ENCODE measurements at regions not wholly inside any gene's neighbourhood (a gene's known extent, or its start where the extent isn't known, plus 50 kb on each side); places are given as distances from the start of the nearest gene placed in this dataset.

DNA sequence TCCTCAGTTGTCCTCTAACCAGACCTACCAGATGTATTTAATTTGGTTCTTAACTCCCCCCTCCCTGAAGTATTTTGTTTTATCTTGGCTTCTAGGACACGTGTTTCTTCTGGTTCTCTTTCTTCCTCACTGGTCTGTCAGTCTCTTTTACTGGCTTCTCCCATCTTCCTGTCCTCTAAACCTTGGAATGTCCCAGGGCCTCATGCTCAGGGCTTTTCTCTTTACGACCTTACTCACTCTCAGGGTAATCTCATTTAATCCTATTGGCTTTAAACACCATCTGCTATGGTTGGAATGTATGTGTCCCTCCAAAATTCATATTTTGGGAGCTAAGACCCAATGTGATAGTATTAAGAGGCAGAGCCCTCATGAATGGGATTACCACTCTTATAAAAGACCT lies 418.2 kb upstream of the PODXL start:
- no peaks in the 10 kb centered on the region for H3K79me2 ChIP-seq (ENCODE audit: control insufficient read depth, insufficient read depth, low read length)
- TF ChIP-seq CBFA2T3 (IDR thresholded peaks at IDR 0.05) (no peak), CTBP1 (IDR thresholded peaks at IDR 0.05; ENCODE audit: borderline replicate concordance) (no peak), ZNF140 (CRISPR knock-in tag; IDR thresholded peaks at IDR 0.05) (no peak), SRSF9 (IDR thresholded peaks at IDR 0.05; ENCODE audit: borderline replicate concordance, low read depth, low read length) (no peak), ZSCAN32 (CRISPR knock-in tag; IDR thresholded peaks at IDR 0.05) (no peak), MTF1 (CRISPR knock-in tag; IDR thresholded peaks at IDR 0.05; ENCODE audit: borderline replicate concordance) (no peak), NCOA4 (IDR thresholded peaks at IDR 0.05; ENCODE audit: partially characterized antibody) (no peak), MTA1 (IDR thresholded peaks at IDR 0.05; ENCODE audit: borderline replicate concordance) (no peak), EHMT2 (IDR thresholded peaks at IDR 0.05) (no peak), SNIP1 (IDR thresholded peaks at IDR 0.05; ENCODE audit: low read depth) (no peak), ZNF507 (tag; conservative IDR thresholded peaks at IDR 0.05) (no peak), CHCHD3 (CRISPR knock-in tag; IDR thresholded peaks at IDR 0.05) (no peak)
- TF ChIP-seq, protein P1, sequence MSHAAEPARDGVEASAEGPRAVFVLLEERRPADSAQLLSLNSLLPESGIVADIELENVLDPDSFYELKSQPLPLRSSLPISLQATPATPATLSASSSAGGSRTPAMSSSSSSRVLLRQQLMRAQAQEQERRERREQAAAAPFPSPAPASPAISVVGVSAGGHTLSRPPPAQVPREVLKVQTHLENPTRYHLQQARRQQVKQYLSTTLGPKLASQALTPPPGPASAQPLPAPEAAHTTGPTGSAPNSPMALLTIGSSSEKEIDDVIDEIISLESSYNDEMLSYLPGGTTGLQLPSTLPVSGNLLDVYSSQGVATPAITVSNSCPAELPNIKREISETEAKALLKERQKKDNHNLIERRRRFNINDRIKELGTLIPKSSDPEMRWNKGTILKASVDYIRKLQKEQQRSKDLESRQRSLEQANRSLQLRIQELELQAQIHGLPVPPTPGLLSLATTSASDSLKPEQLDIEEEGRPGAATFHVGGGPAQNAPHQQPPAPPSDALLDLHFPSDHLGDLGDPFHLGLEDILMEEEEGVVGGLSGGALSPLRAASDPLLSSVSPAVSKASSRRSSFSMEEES (CRISPR knock-in tag; IDR thresholded peaks at IDR 0.05) = no peak
- TF ChIP-seq, protein P2, sequence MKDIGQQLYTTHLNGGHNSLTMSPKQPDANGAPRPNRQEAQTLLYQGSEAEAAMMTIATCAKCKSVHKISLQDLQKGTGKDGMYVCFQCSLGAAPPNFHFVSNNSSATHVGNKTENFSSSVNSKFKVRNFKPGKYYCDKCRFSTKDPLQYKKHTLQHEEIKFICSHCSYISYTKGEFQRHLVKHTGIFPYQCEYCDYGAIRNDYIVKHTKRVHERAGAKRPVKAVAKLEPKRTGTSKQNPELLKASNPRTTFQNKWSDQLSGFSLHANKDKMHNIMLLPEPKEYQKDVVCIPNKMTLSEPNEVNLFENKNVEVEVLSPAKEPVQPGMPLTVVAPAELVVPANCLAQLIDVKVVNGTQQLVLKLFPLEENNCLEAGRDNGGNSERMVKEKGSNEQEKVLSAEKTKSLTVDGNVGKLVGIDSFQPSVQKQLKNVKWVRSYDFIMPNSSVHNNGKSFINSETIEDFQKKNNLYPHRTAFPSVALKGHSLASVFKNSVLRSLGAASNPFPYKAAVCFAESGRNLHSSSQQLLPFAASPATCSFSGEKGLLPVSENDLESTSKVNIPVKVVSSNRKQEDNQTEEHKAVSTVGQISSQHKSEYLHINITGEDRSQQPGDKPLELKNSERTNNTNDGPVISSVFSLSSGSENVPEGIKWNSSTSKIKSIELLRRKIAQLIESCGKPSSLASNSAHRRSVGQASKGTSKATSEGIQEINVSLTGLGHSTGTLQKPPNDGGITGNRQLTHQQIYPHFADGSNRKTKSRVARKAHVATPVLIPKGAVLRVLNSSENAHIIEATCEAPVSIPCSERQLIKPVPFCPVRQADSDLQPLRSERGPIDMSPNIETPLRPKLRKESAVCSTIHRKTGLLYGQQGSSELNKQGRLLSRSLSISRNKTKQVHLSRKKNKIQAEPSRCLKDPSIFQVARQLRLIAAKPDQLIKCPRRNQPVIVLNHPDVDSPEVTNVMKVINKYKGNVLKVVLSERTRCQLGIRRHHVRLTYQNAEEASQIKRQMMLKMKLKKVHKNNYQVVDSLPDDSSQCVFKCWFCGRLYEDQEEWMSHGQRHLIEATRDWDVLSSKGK (CRISPR knock-in tag; IDR thresholded peaks at IDR 0.05) = no peak
- TF ChIP-seq, protein P3, sequence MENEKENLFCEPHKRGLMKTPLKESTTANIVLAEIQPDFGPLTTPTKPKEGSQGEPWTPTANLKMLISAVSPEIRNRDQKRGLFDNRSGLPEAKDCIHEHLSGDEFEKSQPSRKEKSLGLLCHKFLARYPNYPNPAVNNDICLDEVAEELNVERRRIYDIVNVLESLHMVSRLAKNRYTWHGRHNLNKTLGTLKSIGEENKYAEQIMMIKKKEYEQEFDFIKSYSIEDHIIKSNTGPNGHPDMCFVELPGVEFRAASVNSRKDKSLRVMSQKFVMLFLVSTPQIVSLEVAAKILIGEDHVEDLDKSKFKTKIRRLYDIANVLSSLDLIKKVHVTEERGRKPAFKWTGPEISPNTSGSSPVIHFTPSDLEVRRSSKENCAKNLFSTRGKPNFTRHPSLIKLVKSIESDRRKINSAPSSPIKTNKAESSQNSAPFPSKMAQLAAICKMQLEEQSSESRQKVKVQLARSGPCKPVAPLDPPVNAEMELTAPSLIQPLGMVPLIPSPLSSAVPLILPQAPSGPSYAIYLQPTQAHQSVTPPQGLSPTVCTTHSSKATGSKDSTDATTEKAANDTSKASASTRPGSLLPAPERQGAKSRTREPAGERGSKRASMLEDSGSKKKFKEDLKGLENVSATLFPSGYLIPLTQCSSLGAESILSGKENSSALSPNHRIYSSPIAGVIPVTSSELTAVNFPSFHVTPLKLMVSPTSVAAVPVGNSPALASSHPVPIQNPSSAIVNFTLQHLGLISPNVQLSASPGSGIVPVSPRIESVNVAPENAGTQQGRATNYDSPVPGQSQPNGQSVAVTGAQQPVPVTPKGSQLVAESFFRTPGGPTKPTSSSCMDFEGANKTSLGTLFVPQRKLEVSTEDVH (IDR thresholded peaks at IDR 0.05; ENCODE audit: low read depth, partially characterized antibody) = no peak
- TF ChIP-seq, protein P4, sequence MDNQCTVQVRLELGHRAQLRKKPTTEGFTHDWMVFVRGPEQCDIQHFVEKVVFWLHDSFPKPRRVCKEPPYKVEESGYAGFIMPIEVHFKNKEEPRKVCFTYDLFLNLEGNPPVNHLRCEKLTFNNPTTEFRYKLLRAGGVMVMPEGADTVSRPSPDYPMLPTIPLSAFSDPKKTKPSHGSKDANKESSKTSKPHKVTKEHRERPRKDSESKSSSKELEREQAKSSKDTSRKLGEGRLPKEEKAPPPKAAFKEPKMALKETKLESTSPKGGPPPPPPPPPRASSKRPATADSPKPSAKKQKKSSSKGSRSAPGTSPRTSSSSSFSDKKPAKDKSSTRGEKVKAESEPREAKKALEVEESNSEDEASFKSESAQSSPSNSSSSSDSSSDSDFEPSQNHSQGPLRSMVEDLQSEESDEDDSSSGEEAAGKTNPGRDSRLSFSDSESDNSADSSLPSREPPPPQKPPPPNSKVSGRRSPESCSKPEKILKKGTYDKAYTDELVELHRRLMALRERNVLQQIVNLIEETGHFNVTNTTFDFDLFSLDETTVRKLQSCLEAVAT (IDR thresholded peaks at IDR 0.05) = no peak

More for the DNA sequence above, 418.2 kb upstream of the PODXL start:
- intact Hi-C loops (cut with micrococcal nuclease) = no loop called here
- H3K36me3 ChIP-seq (ENCODE audit: control insufficient read depth, insufficient read depth, low read length) = no peaks in the 10 kb centered on the region
- ChIA-PET CTCF (ENCODE audit: low intra/inter-chr PET ratio) (no interaction called here), POLR2A (no interaction called here)
- WGBS (ENCODE audit: insufficient coverage, low coverage, missing lambda C conversion rate) = 0% methylated on average over 2 of the region's 2 CpGs
- no peak for ATAC-seq
- H3K4me3 ChIP-seq = no peak overlapping the region
- no peak overlapping the region for H2AFZ ChIP-seq (ENCODE audit: low read depth, low read length)
- H3K27me3 ChIP-seq (ENCODE audit: control insufficient read depth in 2 of 2, insufficient read depth in 2 of 2, low read length in 2 of 2) = no peaks in the 10 kb centered on the region
- no peak overlapping the region for H3K4me2 ChIP-seq (ENCODE audit: insufficient read depth, low read length)
- DNase-seq (ENCODE audit: extremely low read depth in 1 of 4, low spot score in 3 of 4) = no peak
- no peak for FAIRE-seq
- BruUV-seq (replicated peaks) = no TSS peak
- H3K4me1 ChIP-seq (replicated peaks in 1 of 2; ENCODE audit: control insufficient read depth in 2 of 2, insufficient read depth in 2 of 2, low read length in 2 of 2) = no peaks in the 10 kb centered on the region
- H3K9ac ChIP-seq (ENCODE audit: insufficient read depth in 1 of 2, low read depth in 2 of 2, low read length in 2 of 2) = no peak overlapping the region
- H3K9me3 ChIP-seq (replicated peaks; ENCODE audit: control insufficient read depth, insufficient read depth, low read depth, low read length) = no peaks in the 10 kb centered on the region
- H3K27ac ChIP-seq (ENCODE audit: extremely low read depth, low read depth, low read length) = no peak overlapping the region
- no peaks in the 10 kb centered on the region for H4K20me1 ChIP-seq (replicated peaks; ENCODE audit: control insufficient read depth, insufficient read depth, low read length)
- no peaks in the 10 kb centered on the region for H3K9me1 ChIP-seq (ENCODE audit: control insufficient read depth, insufficient read depth, low read length)
- in situ Hi-C loops (cut with MboI) = no loop called here
